HG03060 (cell line): ENCODE measurements at regions not wholly inside any gene's neighbourhood (a gene's known extent, or its start where the extent isn't known, plus 50 kb on each side); places are given as distances from the start of the nearest gene placed in this dataset.

ENCODE experiments used
- ATAC-seq: cut with Tn5 transposase; IDR thresholded peaks from one replicate; pipeline ENCODE4 v1.9.1; 2021; ENCODE audit warnings: low read depth, moderate number of reproducible peaks; ENCODE audit not compliant: unreplicated experiment

DNA sequence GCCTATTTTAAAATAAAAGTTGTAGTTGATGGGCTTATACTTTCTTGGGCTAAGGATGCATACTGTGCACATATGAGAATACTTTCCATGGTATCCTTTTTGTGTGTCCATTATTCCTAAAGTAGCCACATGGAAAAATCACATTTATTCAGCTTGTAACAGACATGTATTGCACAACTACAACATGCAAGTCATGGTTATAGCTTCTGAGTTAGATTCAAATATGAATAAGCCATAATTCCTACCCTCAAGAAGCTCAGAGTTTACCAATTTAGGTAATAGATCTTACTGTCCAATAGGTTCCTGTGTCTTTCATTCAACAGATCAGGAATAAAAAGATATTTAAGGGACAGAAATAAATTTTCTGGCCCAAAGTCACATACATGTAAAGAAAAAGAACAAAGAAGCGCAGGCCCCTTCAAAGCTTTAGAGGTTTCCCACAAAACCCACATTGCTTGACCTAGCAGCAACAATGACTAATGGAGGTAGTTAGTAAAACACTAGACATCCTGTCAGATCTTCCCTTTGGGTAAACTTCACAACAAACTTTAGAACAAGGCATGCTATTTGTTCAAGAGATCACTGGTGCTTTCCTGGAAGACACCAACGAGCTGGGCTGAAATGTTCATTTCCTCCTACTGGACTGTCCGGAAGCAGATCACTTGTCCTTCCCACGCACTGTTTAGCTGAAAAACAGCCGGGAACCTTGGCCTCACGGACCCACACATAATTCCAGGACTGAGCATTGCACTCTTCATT is 78.4 kb upstream of the ITGA1 start:
- peak; percentile 77 for ATAC-seq

GRCh38 chr5:52710310-52710971 is 77.3 kb upstream of the ITGA1 start:
- peak; percentile 42 for ATAC-seq

GRCh38 chr5:52710972-52711596 is 76.6 kb upstream of the ITGA1 start:
- ATAC-seq, result no peak

GRCh38 chr5:52712354-52712753 is 75.4 kb upstream of the ITGA1 start:
- no peak for ATAC-seq

- ATAC-seq, result peak; percentile 55
Observed at GRCh38 chr5:52725065-52725746, 62.5 kb upstream of the ITGA1 start.

DNA sequence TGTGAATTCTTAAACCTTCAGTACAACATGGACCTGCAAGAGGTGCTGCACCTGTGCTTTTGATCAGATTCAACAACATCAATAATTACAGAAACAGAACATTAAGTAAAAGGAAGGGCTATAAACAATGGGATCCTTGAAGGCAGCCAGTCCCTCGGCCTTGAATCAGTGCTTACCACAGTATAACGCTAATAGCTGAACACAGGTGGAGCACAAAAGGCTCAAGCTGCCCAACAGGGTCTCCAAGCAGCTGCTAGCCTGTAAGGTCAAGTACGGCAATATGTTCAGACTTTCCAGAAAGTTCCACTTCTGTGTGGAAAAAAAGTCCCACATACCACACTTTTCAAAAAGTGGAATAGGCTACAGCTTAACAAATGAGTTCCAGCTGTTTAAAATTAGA is 61.9 kb upstream of the ITGA1 start:
- ATAC-seq, result peak; percentile 21

GRCh38 chr5:52727020-52727419 is 60.7 kb upstream of the ITGA1 start:
- no peak for ATAC-seq

DNA sequence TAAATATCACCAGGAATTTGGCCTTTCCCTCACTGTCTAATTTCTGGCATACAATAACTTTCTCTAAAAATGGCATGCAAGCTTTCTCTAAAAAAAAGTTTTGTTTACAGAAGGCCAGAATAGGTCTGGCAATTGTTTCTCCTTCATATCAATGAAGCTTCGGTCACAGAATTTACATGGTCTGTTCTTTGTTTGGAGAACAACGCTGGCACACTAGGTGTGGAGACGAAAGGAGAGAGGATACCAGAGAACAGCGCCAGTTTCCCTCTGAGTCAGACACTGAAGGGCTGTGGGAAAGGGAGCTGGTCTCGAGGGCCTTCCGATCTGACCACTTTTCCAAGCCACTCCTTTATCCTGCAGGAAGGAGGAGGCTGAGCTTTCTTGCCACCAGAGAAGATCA is 60.1 kb upstream of the ITGA1 start:
- no peak for ATAC-seq

DNA sequence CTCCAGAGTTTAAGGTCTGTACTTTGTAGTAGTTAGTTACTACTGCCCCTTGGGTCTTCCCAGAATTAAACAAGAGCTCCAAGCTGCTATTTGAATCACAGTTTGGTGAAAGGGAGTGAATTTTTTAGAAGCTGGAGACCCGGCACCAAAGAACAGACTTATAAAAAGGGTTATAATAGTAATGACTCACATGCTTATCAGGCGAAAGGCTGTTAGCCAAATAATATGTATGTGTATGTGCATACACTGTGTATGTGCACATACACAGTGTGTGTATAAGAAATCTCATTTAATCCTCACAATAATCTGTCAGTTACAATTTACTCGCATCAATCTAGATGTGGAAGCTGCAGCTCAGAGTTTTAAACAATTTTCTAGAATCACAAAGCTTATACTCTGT is 59.5 kb upstream of the ITGA1 start:
- ATAC-seq, result no peak

GRCh38 chr5:52728686-52729085 is 59.0 kb upstream of the ITGA1 start:
- ATAC-seq, result no peak

DNA sequence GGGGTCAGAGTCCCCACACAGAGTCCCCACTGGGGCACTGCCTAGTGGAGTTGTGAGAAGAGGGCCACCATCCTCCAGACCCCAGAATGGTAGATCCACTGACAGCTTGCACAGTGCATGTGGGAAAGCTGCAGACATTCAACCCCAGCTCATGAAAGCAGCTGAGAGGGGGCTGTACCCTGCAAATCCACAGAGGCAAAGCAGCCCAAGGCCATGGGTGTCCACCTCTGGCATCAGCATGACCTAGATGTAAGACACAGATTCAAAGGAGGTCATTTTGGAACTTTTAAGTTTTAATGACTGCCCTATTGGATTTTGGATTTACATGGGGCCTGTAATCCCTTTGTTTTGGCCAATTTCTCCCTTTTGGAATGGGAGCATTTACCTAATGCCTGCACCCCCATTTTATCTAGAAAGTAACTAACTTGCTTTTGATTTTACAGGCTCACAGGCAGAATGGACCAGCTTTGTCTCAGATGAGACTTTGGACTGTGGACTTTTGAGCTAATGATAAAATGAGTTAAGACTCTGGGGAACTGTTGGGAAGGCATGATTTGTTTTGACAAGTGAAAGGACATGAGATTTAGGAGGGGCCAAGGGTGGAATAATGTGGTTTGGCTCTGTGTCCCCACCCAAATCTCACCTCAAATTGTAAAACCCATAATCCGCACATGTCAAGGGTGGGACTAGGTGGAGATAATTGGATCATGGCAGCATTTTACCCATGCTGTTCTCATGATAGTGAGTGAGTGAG is 56.3 kb upstream of the ITGA1 start:
- ATAC-seq, result no peak

- ATAC-seq, result no peak
Observed at GRCh38 chr5:52734557-52734956, 53.2 kb upstream of the ITGA1 start.

GRCh38 chr5:52735139-52735538 is 52.6 kb upstream of the ITGA1 start:
- ATAC-seq, result no peak
